ENCODE measurements at regions not wholly inside any gene's neighbourhood (a gene's known extent, or its start where the extent isn't known, plus 50 kb on each side); places are given as distances from the start of the nearest gene placed in this dataset.

DNA sequence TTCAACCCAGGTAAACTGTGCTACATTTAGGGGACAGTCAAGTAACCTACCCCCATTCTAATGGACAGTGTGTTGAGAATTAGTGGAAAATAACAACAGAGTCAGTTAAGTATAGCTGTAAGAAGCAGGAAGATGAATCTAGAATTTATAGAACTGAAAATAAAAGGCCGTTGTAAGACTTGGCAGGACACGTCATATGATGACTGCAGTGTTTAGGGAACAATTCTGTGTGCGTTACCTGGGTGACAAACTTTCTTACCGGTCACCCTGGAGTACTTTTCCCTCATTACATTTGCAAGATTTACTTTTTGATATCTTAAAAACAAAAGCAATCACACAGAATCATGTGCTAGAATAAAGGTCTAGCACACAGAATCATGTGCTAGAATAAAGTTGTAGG, 536.3 kb upstream of the ZNF717 start:
- no peak overlapping the region for H3K4me2 ChIP-seq
- ChIA-PET CTCF (no interaction called here), POLR2A (ENCODE audit: unreplicated experiment) (no interaction called here)
- no peaks in the 10 kb centered on the region for H3K27me3 ChIP-seq (ENCODE audit: insufficient read depth, low read depth)
- no peak overlapping the region for H3K27ac ChIP-seq
- no peaks in the 10 kb centered on the region for H3F3A ChIP-seq (ENCODE audit: insufficient read depth, low read depth)
- no peak for DNase-seq
- no peaks in the 10 kb centered on the region for H4K20me1 ChIP-seq (ENCODE audit: insufficient read depth)
- no peaks in the 10 kb centered on the region for H3K9me2 ChIP-seq (ENCODE audit: insufficient read depth)
- no peaks in the 10 kb centered on the region for H3K9me3 ChIP-seq (ENCODE audit: insufficient read depth, low read depth)
- BruUV-seq (replicated peaks), result no TSS peak
- no peak overlapping the region for H2AFZ ChIP-seq
- intact Hi-C loops (cut with micrococcal nuclease; ENCODE audit: unreplicated experiment), result no loop called here
- no peaks in the 10 kb centered on the region for H3K4me1 ChIP-seq (replicated peaks; ENCODE audit: insufficient read depth)
- TF ChIP-seq EZH2 (IDR thresholded peaks at IDR 0.05; ENCODE audit: low read depth) (no peak), CTCF (conservative IDR thresholded peaks at IDR 0.05) (no peak)
- H3K4me3 ChIP-seq, result no peak overlapping the region
- H3K36me3 ChIP-seq (ENCODE audit: low read depth), result no peaks in the 10 kb centered on the region
- H3K79me2 ChIP-seq (ENCODE audit: low read depth), result no peaks in the 10 kb centered on the region

DNA sequence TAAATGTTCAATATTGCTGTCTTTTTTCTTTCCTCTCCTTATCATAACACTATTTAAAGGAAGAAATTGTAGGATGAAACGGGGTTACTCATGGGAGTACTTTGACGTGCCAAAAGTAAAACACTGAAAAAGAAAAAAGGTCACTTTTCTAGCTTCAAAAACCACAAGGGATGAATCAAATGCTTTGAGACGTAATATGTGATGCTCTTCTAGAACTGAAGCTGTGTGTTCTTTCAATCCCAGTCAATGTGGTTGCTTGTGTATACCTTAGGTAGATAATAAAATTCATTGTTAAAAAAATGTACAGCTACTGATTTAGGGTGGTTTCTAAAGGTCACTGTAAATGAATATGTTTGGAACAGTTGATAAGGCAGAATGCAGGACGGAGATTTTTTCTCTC, 538.8 kb upstream of the ZNF717 start:
- ChIA-PET POLR2A (ENCODE audit: unreplicated experiment) (no interaction called here), CTCF (no interaction called here)
- H4K20me1 ChIP-seq (ENCODE audit: insufficient read depth), result no peaks in the 10 kb centered on the region
- no peaks in the 10 kb centered on the region for H3K27me3 ChIP-seq (ENCODE audit: insufficient read depth, low read depth)
- no peaks in the 10 kb centered on the region for H3K36me3 ChIP-seq (ENCODE audit: low read depth)
- no peaks in the 10 kb centered on the region for H3K9me2 ChIP-seq (ENCODE audit: insufficient read depth)
- H3K27ac ChIP-seq, result no peak overlapping the region
- no peaks in the 10 kb centered on the region for H3F3A ChIP-seq (ENCODE audit: insufficient read depth, low read depth)
- intact Hi-C loops (cut with micrococcal nuclease; ENCODE audit: unreplicated experiment), result no loop called here
- H3K4me2 ChIP-seq, result no peak overlapping the region
- H3K4me3 ChIP-seq, result no peak overlapping the region
- no peak overlapping the region; the same call in 1 of the 2 replicates for H2AFZ ChIP-seq
- no peaks in the 10 kb centered on the region for H3K9me3 ChIP-seq (ENCODE audit: insufficient read depth, low read depth)
- no peaks in the 10 kb centered on the region for H3K79me2 ChIP-seq (ENCODE audit: low read depth)
- no peaks in the 10 kb centered on the region for H3K4me1 ChIP-seq (replicated peaks; ENCODE audit: insufficient read depth)
- TF ChIP-seq CTCF (conservative IDR thresholded peaks at IDR 0.05) (no peak), EZH2 (IDR thresholded peaks at IDR 0.05; ENCODE audit: low read depth) (no peak)
- no peak for DNase-seq
- BruUV-seq (replicated peaks), result no TSS peak

DNA sequence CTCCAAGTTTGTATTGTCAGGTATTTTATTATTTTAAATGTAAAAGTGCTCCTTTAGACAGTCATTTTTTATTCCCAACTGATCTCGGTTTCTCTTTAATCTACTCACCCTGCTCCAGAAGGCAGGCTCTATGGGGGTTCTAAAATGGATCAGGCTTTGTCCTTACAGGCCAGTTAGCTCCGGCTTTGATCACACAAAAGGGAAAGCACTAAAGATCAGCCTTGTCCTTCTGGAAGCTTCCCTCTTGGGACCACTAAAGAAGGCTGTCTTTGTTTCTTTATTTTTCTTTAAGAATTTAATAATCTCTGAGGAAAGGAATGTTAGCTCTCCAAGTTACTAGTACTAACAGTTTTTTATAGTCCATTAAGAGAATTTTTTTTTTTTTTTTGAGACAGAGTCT, 560.5 kb upstream of the ZNF717 start:
- Histone ChIP-seq H3K27ac (no peak overlapping the region), H3K27me3 (ENCODE audit: insufficient read depth, low read depth) (no peaks in the 10 kb centered on the region), H3K79me2 (ENCODE audit: low read depth) (no peaks in the 10 kb centered on the region), H3K4me2 (no peak overlapping the region), H3K4me3 (no peak overlapping the region), H2AFZ (no peak overlapping the region), H3K36me3 (ENCODE audit: low read depth) (no peaks in the 10 kb centered on the region), H3F3A (ENCODE audit: insufficient read depth, low read depth) (no peaks in the 10 kb centered on the region), H4K20me1 (ENCODE audit: insufficient read depth) (no peaks in the 10 kb centered on the region), H3K9me2 (ENCODE audit: insufficient read depth) (no peaks in the 10 kb centered on the region), H3K9me3 (ENCODE audit: insufficient read depth, low read depth) (no peaks in the 10 kb centered on the region), H3K4me1 (replicated peaks; ENCODE audit: insufficient read depth) (no peaks in the 10 kb centered on the region)
- no peak for DNase-seq
- ChIA-PET CTCF (no interaction called here), POLR2A (ENCODE audit: unreplicated experiment) (no interaction called here)
- BruUV-seq (replicated peaks), result no TSS peak
- TF ChIP-seq CTCF (conservative IDR thresholded peaks at IDR 0.05), result no peak
- no peak for TF ChIP-seq EZH2 (IDR thresholded peaks at IDR 0.05; ENCODE audit: low read depth)
- intact Hi-C loops (cut with micrococcal nuclease; ENCODE audit: unreplicated experiment), result no loop called here

Measured in PC-9 (cell line).